GM12878 (cell line): ENCODE measurements at regions not wholly inside any gene's neighbourhood (a gene's known extent, or its start where the extent isn't known, plus 50 kb on each side); places are given as distances from the start of the nearest gene placed in this dataset.

Experiments
- ATAC-seq: fragments of 200-7000 bp; cut with Tn5 transposase; 3 replicates; pipeline ENCODE4 v1.9.1; 2020; ENCODE audit warnings: mild to moderate bottlenecking, moderate library complexity
- BruUV-seq: library from RNA; stranded (reverse); fragments of 400-500 nt; replicated peaks from 2 replicates; lab custom pipeline; 2021; lab: Mats Ljungman, UMichigan
- CTCF ChIA-PET: fragments of 300-600 bp; sonication (Branson Sonifier 250); formaldehyde crosslinking; extraction: SDS; loops from one replicate; lab custom pipeline; 2021; ENCODE audit warnings: inconsistent platforms; lab: Yijun Ruan, JAX
- POLR2A ChIA-PET: fragments of 350-600 bp; formaldehyde crosslinking; extraction: SDS; loops from one replicate; lab custom pipeline; 2021; ENCODE audit warnings: inconsistent platforms; lab: Charles Lee
- RAD21 ChIA-PET: fragments of 300-600 bp; sonication (Branson Sonifier 250); formaldehyde crosslinking; loops from one replicate; lab custom pipeline; 2023; ENCODE audit warnings: antibody characterized with exemption; ENCODE audit not compliant: unreplicated experiment; lab: Charles Lee
- SMC1A ChIA-PET: fragments of 300-600 bp; sonication (Branson Sonifier 250); formaldehyde crosslinking; loops from one replicate; lab custom pipeline; 2023; ENCODE audit not compliant: unreplicated experiment, uncharacterized antibody; lab: Charles Lee
- DNase-seq: peaks from one replicate; pipeline ENCODE4 v3.0.0-alpha.2; 2011; ENCODE audit warnings: low read depth, low spot score
- FAIRE-seq: peaks from 3 replicates; lab custom pipeline; 2011; peaks lifted over from hg19 to GRCh38; lab: Jason Lieb, UNC
- H2AFZ ChIP-seq: 2 replicates; pipeline ENCODE4 v1.6.0; 2011; ENCODE audit warnings: low read depth, low read length, control low read depth; ENCODE audit not compliant: control insufficient read depth
- H3K27ac ChIP-seq: 2 replicates; pipeline ENCODE4 v1.5.1; 2011; ENCODE audit warnings: control low read depth; ENCODE audit not compliant: control insufficient read depth, insufficient read depth
- H3K27me3 ChIP-seq, 2 experiments: replicated peaks in 1 of 2; 2 replicates each; pipeline versions ENCODE4 v1.6.0 to v1.6.1; 2011; ENCODE audit warnings: low read length in 1 of 2; ENCODE audit not compliant: control insufficient read depth in 2 of 2, insufficient read depth in 2 of 2
- H3K36me3 ChIP-seq, 2 experiments: 2 replicates each; pipeline ENCODE4 v1.5.1; 2011; ENCODE audit warnings: low read length in 1 of 2; ENCODE audit not compliant: control insufficient read depth in 2 of 2, insufficient read depth in 2 of 2
- H3K4me1 ChIP-seq: 2 replicates; pipeline ENCODE4 v1.6.1; 2011; ENCODE audit warnings: mild to moderate bottlenecking, low read length, moderate library complexity, mixed read lengths; ENCODE audit not compliant: control insufficient read depth, insufficient read depth
- H3K4me2 ChIP-seq: 2 replicates; pipeline ENCODE4 v1.6.0; 2011; ENCODE audit warnings: control low read depth; ENCODE audit not compliant: control insufficient read depth, insufficient read depth
- H3K4me3 ChIP-seq: fragments of 200-600 bp; sonication (generic); 2 replicates; pipeline ENCODE4 v1.5.1; 2016
- H3K79me2 ChIP-seq: 2 replicates; pipeline ENCODE4 v1.6.0; 2011; ENCODE audit warnings: low read length; ENCODE audit not compliant: control insufficient read depth, insufficient read depth
- H3K9ac ChIP-seq: 2 replicates; pipeline ENCODE4 v1.8.0; 2011; ENCODE audit warnings: low read length, control low read depth, mixed read lengths; ENCODE audit not compliant: control insufficient read depth, insufficient read depth
- H3K9me3 ChIP-seq: replicated peaks from 3 replicates; pipeline ENCODE4 v1.5.1; 2011; ENCODE audit warnings: mild to moderate bottlenecking, low read length; ENCODE audit not compliant: control insufficient read depth, insufficient read depth
- H4K20me1 ChIP-seq: 2 replicates; pipeline ENCODE4 v1.6.0; 2011; ENCODE audit not compliant: control insufficient read depth, insufficient read depth
- BMI1 ChIP-seq: fragments of 450-650 bp; IDR thresholded peaks from 2 replicates; pipeline ENCODE4 v1.6.1; 2016; ENCODE audit warnings: mild to moderate bottlenecking, moderate library complexity, borderline replicate concordance
- RAD21 ChIP-seq: IDR thresholded peaks from 2 replicates; pipeline ENCODE4 v1.6.1; 2011; ENCODE audit warnings: mild to moderate bottlenecking, low read depth, low read length, moderate library complexity; ENCODE audit not compliant: insufficient read depth
- SIN3A ChIP-seq: IDR thresholded peaks from 2 replicates; pipeline ENCODE4 v1.6.1; 2012; ENCODE audit warnings: low read depth, low read length, improper control_type of control experiment
- WGBS: methylation state at CpG from one replicate; pipeline ENCODE4 v1.1.6; 2016; ENCODE audit warnings: low lambda C conversion rate; ENCODE audit not compliant: insufficient replicate concordance, insufficient coverage; ENCODE audit errors: missing lambda C conversion rate; 5-methylcytosine and 5-hydroxymethylcytosine counted together
- in situ Hi-C: fragments of 300-500 bp; cut with MboI; formaldehyde crosslinking; loops from 9 replicates; pipeline ENCODE4 v1.14.3; 2018; ENCODE audit warnings: mixed read lengths
- intact Hi-C: fragments of 100-400 bp; cut with micrococcal nuclease; formaldehyde crosslinking; loops from one replicate; pipeline ENCODE4 v1.14.2; 2022; ENCODE audit not compliant: unreplicated experiment
- TF ChIP-seq, protein P1 (sequence below): fragments of 150-350 bp; IDR thresholded peaks from 2 replicates; pipeline ENCODE4 v1.6.1; 2016; ENCODE audit warnings: low read depth, low read length

DNA sequence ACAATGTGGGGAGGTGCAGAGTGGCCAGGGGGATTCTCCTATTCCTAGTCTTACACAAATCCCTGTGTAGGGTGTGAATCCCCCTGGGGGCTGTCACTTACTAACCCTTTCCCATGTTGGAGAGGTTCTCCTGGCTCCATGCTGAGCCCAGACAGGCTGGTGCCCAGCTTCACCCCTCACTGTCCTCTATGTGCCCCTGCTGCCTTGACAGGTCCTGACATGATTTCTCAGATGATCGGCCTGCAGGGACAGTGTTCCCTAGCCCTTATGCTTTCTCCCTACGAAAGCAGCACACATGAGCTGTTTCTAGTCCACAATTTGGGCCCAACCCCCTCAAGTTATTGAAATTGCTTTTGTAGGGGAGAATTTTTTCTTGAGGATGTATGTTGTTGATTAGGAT is 68.9 kb upstream of the FAM78B start:
- in situ Hi-C loops = no loop called here
- Histone ChIP-seq H3K27me3 (no peaks in the 10 kb centered on the region), H4K20me1 (no peaks in the 10 kb centered on the region), H3K9ac (no peak overlapping the region), H3K36me3 (no peaks in the 10 kb centered on the region), H2AFZ (no peak overlapping the region), H3K4me3 (no peak overlapping the region), H3K79me2 (no peaks in the 10 kb centered on the region), H3K4me1 (no peaks in the 10 kb centered on the region), H3K9me3 (no peaks in the 10 kb centered on the region; the same call in 2 of the 3 replicates), H3K27ac (no peak overlapping the region), H3K4me2 (no peak overlapping the region)
- ChIA-PET POLR2A (interaction anchor here (0.5 kb wide), 1 partner anchor 1858 kb away, joined by 3 read pairs; no protein-coding TSS in a partner anchor), CTCF (no interaction called here), RAD21 (no interaction called here), SMC1A (no interaction called here)
- FAIRE-seq (no peak), ATAC-seq (no peak), DNase-seq (no peak)
- intact Hi-C loops = no loop called here
- 0% methylated on average over 2 of the region's 2 CpGs for WGBS
- no peak for TF ChIP-seq BMI1
- TF ChIP-seq, protein P1, sequence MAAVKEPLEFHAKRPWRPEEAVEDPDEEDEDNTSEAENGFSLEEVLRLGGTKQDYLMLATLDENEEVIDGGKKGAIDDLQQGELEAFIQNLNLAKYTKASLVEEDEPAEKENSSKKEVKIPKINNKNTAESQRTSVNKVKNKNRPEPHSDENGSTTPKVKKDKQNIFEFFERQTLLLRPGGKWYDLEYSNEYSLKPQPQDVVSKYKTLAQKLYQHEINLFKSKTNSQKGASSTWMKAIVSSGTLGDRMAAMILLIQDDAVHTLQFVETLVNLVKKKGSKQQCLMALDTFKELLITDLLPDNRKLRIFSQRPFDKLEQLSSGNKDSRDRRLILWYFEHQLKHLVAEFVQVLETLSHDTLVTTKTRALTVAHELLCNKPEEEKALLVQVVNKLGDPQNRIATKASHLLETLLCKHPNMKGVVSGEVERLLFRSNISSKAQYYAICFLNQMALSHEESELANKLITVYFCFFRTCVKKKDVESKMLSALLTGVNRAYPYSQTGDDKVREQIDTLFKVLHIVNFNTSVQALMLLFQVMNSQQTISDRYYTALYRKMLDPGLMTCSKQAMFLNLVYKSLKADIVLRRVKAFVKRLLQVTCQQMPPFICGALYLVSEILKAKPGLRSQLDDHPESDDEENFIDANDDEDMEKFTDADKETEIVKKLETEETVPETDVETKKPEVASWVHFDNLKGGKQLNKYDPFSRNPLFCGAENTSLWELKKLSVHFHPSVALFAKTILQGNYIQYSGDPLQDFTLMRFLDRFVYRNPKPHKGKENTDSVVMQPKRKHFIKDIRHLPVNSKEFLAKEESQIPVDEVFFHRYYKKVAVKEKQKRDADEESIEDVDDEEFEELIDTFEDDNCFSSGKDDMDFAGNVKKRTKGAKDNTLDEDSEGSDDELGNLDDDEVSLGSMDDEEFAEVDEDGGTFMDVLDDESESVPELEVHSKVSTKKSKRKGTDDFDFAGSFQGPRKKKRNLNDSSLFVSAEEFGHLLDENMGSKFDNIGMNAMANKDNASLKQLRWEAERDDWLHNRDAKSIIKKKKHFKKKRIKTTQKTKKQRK = no peak
- TF ChIP-seq SIN3A = no peak
- TF ChIP-seq RAD21 = no peak
- no TSS peak for BruUV-seq
